ENCODE measurements at regions not wholly inside any gene's neighbourhood (a gene's known extent, or its start where the extent isn't known, plus 50 kb on each side); places are given as distances from the start of the nearest gene placed in this dataset.

DNA sequence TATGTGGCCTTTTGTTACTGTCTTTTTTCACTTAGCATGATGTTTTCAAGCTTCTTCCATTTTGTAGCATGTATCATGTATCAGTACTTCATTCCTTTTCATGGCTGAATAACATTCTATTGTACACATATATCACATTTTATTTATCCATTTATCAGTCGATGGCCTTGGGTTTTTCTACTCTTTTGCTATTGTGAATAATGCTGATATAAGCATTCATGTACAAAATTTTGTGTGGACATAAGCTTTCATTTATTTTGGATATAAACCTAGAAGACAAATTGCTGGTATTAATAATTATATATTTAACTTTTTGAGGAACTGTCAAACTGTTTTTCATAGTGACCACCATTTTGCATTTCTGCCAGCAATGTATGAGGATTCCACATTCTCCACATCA is 201.1 kb downstream of the ACTR3 start:
- TF ChIP-seq ZNF169 (tag by site-specific recombination; IDR thresholded peaks at IDR 0.05) (no peak), SCRT2 (tag by site-specific recombination; IDR thresholded peaks at IDR 0.05) (no peak), ATF2 (tag by site-specific recombination; IDR thresholded peaks at IDR 0.05; ENCODE audit: low read depth) (no peak), ZNF707 (tag by site-specific recombination; IDR thresholded peaks at IDR 0.05) (no peak), ZNF214 (tag by site-specific recombination; IDR thresholded peaks at IDR 0.05; ENCODE audit: borderline replicate concordance) (no peak), ZNF514 (tag by site-specific recombination; IDR thresholded peaks at IDR 0.05) (no peak), OSR2 (tag by site-specific recombination; IDR thresholded peaks at IDR 0.05) (no peak), ZNF791 (tag by site-specific recombination; IDR thresholded peaks at IDR 0.05) (no peak), ZNF449 (tag by site-specific recombination; IDR thresholded peaks at IDR 0.05) (no peak), ZBTB1 (tag by site-specific recombination; IDR thresholded peaks at IDR 0.05) (no peak)
- Histone ChIP-seq H3K27ac (ENCODE audit: extremely low read depth, low read depth, low read length) (no peak overlapping the region), H3K4me1 (ENCODE audit: control insufficient read depth, insufficient read depth, low read length) (no peaks in the 10 kb centered on the region), H3K9me3 (ENCODE audit: control insufficient read depth, insufficient read depth, low read depth, low read length) (no peaks in the 10 kb centered on the region), H3K4me3 (ENCODE audit: low read depth, low read length) (no peak overlapping the region), H3K36me3 (ENCODE audit: control insufficient read depth in 2 of 2, insufficient read depth in 1 of 2, low read length in 2 of 2) (no peaks in the 10 kb centered on the region)
- CTCF ChIA-PET, result no interaction called here
- POLR2A ChIA-PET, result no interaction called here

DNA sequence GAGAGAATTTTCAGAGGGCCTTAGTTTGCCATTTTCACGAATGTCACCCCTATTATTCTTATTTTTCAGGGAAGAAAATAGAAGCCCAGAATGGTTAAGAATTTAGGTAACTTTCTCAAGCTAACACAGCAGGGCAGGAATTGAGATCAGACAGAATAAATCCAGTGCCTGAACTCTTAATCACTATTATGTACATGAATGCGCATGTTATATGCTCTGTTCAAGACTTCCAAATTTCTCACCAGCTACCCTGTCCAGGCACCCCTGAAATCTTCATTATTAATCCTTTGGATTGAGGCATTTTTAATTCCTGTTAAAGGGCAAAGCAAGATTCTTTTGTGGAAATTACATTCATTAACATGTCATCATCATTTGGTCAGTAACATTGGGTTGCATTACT is 218.4 kb downstream of the ACTR3 start:
- POLR2A ChIA-PET, result no interaction called here

More for the DNA sequence above, 218.4 kb downstream of the ACTR3 start:
- Histone ChIP-seq H3K27ac (ENCODE audit: extremely low read depth, low read depth, low read length) (no peak overlapping the region), H3K9me3 (ENCODE audit: control insufficient read depth, insufficient read depth, low read depth, low read length) (no peaks in the 10 kb centered on the region), H3K4me3 (ENCODE audit: low read depth, low read length) (no peak overlapping the region), H3K36me3 (ENCODE audit: control insufficient read depth in 2 of 2, insufficient read depth in 1 of 2, low read length in 2 of 2) (no peaks in the 10 kb centered on the region), H3K4me1 (ENCODE audit: control insufficient read depth, insufficient read depth, low read length) (no peaks in the 10 kb centered on the region)
- no peak for TF ChIP-seq BCL11B (tag by site-specific recombination; IDR thresholded peaks at IDR 0.05; ENCODE audit: low read depth)
- TF ChIP-seq, protein P1, sequence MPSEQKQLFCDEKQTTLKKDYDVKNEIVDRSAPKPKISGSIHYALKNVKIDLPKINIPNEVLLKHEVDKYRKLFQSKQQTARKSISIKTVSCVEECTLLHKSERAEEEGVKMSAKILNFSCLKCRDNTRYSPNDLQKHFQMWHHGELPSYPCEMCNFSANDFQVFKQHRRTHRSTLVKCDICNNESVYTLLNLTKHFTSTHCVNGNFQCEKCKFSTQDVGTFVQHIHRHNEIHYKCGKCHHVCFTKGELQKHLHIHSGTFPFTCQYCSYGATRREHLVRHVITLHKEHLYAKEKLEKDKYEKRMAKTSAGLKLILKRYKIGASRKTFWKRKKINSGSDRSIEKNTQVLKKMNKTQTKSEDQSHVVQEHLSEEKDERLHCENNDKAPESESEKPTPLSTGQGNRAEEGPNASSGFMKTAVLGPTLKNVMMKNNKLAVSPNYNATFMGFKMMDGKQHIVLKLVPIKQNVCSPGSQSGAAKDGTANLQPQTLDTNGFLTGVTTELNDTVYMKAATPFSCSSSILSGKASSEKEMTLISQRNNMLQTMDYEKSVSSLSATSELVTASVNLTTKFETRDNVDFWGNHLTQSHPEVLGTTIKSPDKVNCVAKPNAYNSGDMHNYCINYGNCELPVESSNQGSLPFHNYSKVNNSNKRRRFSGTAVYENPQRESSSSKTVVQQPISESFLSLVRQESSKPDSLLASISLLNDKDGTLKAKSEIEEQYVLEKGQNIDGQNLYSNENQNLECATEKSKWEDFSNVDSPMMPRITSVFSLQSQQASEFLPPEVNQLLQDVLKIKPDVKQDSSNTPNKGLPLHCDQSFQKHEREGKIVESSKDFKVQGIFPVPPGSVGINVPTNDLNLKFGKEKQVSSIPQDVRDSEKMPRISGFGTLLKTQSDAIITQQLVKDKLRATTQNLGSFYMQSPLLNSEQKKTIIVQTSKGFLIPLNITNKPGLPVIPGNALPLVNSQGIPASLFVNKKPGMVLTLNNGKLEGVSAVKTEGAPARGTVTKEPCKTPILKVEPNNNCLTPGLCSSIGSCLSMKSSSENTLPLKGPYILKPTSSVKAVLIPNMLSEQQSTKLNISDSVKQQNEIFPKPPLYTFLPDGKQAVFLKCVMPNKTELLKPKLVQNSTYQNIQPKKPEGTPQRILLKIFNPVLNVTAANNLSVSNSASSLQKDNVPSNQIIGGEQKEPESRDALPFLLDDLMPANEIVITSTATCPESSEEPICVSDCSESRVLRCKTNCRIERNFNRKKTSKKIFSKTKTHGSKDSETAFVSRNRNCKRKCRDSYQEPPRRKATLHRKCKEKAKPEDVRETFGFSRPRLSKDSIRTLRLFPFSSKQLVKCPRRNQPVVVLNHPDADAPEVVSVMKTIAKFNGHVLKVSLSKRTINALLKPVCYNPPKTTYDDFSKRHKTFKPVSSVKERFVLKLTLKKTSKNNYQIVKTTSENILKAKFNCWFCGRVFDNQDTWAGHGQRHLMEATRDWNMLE (tag by site-specific recombination; conservative IDR thresholded peaks at IDR 0.05; ENCODE audit: low read depth), result no peak
- TF ChIP-seq ZNF629 (tag by site-specific recombination; IDR thresholded peaks at IDR 0.05), result no peak
- TF ChIP-seq ZNF2 (tag by site-specific recombination; IDR thresholded peaks at IDR 0.05), result no peak
- no peak for TF ChIP-seq ZNF341 (tag by site-specific recombination; IDR thresholded peaks at IDR 0.05; ENCODE audit: low read depth)
- TF ChIP-seq ZNF529 (tag by site-specific recombination; IDR thresholded peaks at IDR 0.05; ENCODE audit: insufficient replicate concordance), result no peak
- CTCF ChIA-PET, result no interaction called here

All from HEK293 (cell line).